ENCODE measurements at regions not wholly inside any gene's neighbourhood (a gene's known extent, or its start where the extent isn't known, plus 50 kb on each side); places are given as distances from the start of the nearest gene placed in this dataset.
"Not testable (repeated sequence)": the region's sequence is repeated elsewhere in the genome, so short reads cannot be mapped to it uniquely, and the experiment has no call there.

DNA sequence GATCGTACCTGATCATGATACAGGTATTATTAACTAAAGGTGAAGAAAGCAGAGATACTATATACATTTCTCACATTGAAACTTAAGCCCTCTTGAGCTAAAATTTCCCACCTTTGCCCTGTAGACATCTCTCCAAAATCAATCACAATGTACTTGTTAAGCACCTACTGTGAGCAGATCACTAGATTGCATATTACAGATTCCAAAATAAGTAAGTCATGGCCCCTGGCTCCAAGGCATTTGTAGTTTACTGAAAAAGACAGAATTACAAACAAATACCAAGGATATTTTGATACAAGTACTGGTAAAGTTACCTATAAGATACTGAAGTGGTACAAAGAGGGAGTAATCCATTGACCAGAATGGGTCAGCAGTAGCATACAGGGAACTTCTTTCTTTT is 455.3 kb downstream of the STK39 start:
- no peak for DNase-seq

DNA sequence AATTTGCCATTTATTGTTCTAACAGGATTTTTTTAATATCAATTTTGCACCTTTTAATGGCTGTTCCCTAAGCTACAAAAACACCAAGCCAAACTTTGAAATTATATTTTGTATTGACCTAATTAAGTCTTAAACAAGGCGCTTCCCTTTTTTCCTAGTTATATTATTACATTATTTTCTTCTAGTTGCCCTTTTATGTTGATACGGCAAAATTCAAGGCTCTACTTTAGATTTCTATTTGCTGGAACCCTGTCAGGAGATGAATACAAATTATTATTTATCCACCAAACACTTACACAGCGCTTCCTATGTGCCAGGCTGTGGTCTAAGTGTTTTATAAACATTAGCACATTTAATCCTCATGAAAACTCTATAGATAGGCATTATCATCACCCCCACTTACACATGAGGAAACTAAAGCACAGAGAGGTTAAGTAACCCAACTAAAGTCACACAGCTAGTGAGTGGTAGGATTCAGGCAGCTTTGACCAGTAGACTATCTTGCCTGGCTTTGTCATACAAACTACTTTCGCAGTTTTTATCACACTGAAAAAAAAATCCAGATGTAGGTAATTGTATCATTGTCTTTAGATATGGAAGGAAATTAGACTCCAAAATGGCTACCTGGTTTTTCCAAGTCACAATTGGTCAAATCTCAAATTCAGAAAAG is 456.5 kb downstream of the STK39 start:
- no peak for DNase-seq

DNA sequence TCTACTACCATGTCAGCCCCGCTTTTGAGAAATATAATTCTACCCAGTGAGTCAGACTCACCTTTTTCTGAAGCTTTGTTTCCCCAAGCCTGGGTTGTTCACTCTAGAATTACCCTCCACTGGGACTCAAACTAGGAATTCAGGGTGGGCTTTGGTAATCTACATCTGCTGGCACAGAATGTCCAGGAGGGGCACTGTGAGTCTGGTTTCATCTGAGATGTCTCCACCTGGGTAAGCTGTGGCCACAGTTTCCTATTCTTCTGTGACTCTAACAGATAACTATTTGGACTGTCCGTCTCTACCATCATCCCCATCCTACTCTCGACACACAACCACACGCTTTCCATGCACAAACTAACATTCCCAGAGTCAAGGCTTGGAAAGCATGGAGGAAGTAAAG is 457.2 kb downstream of the STK39 start:
- DNase-seq, result no peak

DNA sequence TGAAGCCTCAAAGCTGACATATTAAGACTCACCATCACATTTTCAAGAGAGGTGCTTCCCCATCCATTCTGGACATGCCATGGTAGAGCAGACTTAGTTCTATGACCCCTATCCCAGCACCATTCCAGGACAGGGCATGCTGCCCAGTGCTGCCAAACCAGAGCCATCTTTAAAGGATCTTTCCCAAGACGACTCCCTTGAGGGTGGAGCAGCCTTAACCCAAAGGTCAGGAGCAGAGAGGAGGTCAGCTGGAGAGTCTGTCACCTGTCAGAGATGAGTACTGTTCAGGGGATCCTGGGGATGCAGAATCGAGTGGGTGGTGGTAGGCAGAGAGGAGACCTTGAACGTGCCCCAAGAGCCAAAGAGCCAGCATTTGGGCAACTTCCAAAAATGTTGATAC is 459.8 kb downstream of the STK39 start:
- DNase-seq, result no peak

DNA sequence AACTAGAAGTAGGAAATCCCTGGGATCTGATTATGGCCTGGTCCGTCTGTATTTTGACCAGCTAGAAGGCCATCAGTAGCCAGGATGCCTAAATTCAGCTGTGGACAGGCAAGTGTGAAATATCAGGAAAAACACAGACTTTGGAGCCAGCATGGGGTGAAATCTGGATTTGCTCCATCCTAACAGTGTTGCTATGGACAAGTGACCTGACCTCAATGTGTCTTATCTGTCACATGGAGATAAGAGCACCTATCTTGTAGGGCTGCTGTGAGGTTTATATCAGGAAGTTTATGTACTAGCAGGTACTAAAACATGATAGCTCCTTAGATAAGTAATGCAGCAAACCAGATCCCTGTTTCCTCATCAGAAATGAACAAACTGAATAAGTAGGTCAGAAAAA is 460.4 kb downstream of the STK39 start:
- DNase-seq, result no peak

DNA sequence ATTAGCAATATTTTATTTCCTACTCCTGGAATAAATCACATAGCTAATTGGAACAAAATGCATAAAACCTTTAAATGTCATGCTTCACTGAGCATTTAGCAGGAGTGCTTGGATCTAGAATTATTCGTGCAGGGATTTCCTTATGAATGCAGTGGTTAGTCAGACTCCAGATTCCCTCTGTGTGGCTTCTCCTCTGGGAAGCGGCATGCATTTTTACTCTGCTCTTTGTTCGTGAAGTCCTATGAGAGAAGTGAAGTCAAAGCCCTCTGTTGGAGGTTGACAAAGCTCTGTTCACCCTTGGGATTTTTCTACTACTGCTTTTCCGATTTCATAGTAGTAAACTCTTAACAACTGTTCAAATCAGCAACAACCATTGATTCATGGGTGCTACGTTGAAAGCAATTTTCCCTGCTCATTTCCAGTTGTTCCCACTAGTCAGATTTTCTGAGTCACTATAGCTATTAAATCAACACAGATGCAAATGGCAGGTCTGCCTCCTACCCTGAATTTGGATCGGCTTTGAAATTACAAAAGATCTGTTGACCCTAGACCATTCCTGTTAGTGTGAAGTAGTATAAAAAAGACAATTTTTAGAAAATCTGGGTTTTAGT is 461.7 kb downstream of the STK39 start:
- no peak for DNase-seq

DNA sequence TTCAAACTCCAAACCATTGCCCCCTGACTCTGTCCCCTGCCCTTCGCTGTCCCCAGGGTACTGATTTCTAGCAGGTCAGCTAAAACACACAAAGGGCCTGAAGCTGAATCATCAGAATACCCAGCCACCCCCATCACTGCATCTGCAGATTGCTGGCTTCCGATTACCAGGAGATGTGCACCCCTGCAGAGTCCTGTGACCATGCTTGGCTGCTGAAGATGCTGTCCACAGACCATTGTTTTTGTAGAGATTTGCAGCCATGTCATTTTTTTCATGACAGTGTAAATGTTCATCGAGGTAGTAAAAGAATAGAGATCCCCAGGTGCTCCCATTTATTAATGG is 463.3 kb downstream of the STK39 start:
- DNase-seq, result no peak

DNA sequence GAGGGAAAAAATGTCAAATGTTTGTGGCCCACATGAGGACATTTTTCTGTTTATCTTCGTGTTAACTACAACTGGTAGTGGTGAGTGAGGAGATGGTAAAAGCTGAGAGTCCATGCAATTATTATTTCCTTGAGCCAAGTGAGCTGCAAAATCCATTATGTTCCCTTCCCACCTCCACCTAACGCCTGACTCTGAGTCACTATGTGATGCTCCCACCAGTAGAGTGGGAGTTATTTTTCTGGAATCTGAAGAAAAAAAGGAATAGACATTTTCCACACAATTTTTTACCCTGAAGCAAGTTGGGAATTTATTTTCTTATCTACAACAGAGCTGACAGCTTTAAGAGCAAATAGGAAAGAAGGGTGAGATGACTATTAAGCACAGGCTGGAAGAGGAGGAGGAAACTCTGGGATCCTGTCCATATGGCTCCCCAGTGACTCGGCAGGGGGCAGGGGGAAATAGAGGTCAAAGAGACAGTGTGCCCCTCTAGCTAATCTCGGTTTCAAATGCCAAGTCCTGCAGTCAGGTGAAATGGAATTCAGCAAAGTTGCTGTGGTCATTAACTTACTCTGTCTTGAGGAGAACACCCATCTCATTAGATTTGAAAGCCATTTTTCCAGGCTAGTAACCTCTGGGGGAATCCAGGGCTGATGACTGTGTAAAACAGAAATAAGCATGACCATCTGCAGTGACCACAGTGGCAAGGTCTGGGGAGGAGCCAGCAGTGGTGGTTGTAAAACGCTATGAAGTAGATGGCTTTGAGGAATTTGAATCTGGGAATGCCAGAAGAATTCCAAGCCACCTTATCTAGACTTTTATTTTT is 463.9 kb downstream of the STK39 start:
- no peak for DNase-seq

DNA sequence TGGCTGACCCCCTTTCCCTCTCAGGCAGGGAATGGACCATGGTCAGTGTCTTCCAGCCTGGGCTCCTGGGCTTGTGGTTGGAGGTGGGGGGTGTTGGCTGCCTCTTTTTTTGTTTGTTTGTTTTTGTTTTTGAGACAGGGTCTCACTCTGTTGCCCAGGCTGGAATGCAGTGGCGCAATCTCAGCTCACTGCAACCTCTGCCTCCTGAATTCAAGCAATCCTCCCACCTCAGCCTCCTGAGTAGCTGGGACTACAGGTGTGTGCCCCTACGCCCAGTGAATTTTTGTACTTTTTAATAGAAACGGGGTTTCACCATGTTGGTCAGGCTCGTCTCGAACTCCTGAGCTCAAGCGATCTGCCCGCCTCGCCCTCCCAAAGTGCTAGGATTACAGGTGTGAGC is 465.8 kb downstream of the STK39 start:
- DNase-seq, result not testable (repeated sequence)

DNA sequence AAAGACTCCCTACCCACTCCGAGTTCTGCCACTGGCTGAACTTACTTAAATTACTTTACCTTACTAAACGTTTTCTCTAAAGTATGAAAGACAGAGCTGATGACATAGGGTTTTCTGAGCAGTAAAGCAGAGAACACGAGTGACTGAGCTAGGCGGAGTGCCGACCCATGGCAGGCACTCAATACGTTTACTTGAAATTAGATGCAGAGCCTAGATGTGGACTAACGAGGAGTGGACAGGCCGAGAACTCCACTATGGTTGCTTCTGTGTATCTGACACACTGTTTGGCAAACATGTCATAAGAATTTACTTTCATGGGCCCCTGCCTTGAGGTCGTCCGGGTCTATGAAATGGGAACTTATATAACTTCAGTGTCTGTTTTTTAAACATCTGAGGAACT is 471.0 kb downstream of the STK39 start:
- DNase-seq, result no peak

DNA sequence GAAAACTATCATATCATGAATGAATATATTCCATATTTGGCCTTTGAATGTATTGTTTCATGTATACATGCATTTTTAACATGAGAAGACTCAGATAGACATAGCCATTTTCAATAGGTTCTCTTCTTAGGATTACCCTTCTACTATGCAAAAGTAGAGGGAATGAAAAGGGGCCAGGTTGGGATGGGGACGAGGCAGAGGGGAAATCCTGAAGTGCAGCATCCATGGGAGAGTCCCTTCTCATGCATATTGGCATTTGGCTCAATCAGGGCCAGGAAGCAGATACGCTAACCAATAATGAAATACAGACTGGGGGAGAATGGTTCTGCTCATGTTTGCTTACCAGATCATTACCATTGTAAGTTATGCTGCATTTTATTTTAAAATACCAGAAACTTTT is 475.8 kb downstream of the STK39 start:
- no peak for DNase-seq

DNA sequence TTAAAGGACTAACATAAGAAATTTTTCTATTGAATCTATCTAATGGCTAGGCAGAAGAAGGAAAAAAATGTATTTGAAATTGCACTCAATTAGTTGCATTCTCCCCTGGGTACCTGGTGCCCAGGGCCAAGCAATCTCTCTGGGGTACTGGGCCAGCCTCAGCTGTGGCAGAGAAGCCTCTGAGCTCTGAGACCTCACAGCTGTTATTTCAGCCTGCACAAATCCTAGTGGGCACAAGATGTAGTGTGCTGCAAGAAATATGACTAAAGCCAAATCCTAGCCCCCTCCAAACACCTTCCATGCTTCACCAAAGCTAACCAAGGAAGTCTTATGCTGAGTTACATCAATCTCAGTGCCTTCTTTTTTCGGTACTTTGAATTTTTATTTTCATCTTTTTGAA is 478.4 kb downstream of the STK39 start:
- no peak for DNase-seq

DNA sequence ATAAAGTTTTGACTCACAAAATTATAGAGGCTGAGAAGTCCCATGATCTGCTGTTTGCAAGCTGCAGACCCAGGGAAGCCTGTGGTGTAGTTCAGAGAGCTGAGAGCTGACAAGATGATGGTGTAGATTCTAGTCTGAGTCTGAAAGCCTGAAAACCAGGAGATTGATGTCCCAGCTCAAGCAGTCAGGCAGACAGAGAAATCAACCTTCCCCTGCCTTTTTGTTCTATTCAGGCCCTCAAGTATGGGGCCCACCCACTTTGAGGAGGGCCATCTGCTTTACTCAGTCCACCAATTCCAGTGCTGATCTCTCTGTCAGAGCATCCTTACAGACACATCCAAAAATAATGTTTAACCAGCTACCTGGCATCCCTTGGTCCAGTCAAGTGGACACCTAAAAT is 479.6 kb downstream of the STK39 start:
- no peak for DNase-seq

DNA sequence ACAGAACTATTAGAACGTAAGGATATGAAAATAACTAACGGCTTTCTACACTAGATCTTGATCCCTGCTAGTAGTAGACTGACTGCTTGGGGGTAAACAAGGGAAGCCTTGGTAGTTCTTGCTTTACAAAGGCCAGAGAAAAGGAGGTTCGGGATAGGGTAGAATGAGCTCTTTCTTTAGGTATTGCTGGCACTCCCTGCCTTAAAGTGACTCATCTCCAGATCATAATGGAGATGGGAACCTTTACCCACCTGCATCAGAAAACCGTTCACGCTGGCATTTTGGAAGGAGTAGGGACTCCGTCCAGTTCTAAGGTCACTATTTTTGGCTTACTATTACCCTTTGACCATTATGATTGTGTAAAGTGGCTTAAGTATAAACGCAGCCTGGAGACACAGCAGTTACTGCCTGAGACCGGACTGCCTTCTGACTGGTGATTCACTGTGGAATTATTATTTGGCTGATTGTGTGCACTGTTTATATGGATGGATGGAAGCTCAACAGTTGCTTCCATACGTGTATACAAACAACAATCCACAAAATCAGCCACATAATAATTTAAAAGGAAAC is 482.5 kb downstream of the STK39 start:
- no peak for DNase-seq

DNA sequence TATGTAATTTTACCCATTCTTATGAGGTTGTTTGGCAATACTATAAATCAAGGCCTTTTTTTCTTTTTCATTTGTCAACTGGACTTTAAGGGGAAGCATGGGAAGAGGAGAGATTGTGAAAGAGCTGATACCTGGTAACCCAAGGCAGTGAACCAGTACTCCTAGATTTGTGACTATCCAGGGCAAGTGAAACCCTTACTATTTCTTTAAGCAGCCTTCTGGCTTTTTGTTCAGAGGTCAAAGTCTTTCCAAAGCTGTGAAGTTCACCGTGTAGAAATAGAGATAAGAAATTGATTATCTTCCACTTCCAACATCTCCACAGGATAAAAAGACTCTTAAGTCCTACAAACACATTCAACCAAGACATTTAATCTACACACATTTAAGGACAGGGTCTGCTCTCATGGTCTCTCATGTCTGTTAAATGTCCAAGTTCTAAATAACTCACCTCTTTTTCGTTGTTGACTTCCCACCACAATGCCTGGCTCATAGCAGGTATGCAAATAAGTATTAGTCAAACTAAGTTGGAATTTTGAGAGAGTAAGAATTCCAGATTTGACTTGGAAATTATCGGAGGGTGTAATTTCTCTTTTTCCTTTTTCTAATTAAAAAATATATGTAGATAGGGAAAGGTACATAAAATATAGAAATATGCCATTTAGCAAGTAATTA is 485.8 kb downstream of the STK39 start:
- DNase-seq, result no peak

DNA sequence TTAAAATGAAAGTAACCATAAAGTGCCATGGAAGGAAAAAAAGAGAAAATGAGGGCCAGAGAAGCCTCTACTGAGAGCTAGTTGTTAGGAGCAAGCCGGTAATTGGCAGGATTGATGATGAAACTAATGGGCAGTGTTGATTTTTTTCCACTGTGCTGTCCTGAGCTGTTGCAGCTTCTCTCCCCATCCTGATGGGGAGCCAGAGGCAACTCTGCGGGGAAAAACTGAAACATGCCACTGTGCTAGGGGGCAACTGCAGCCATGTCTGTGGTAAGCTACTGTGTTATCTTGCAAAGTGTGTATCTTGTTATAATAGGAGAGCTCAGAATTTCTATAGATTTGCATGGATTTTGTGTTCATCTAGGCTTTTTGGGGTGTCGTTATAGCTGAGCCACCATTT is 487.9 kb downstream of the STK39 start:
- DNase-seq, result no peak

DNA sequence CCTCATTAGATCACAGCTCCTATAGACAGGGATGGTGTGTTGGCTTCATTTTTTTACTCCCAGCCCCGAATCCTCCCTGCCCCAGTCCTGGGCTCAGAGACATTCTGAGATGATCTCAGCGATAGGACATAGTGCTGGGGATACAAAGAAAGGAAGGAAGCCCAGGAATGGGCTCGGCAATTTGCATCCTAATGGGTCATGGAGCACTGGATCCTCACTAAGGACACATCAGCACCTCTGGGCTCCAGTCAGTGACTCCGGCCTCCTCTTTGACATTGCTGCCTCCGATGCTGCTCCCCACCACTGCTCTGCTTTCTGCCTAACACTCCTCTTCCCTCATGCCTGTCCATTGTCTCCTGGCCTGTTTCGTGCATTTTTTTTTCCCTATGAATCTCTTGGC is 489.1 kb downstream of the STK39 start:
- no peak for DNase-seq

DNA sequence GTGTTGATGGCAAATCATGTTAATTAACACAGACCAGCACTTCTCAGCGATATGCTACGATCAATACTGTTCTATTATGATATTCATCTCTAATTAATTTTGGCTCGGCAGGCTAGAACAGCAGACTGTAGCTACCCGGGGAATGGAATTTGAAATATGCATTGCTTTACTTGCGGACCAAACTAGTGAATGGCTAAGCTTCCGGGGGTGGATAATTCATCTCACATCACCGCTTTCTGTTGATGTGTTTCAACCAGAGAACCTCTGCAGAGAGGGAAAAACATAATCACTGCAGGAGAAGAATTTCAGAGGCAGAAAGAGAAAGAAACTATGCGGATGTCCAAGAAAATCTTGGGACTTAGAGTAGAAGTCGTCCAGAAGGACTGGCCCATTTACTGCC is 490.9 kb downstream of the STK39 start:
- no peak for DNase-seq

DNA sequence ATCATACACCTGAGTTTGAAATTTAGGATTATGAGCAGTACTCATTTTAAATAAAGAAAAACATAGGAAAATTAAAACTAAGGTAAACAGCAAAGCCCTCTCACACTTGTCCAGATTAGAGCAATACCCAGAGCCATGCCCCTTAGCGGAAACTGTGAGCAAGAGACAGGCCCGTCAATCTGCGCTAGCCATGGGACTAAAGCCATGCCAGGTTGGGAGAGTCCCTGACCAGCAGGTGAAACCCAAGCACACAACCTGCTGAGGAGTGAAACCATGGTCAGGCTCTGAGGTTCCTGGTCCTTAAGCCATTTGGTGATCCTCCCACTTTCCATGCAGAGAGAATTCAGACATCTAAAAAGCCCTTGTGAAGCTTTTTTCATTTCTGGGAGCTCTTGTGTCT is 494.3 kb downstream of the STK39 start:
- no peak for DNase-seq

DNA sequence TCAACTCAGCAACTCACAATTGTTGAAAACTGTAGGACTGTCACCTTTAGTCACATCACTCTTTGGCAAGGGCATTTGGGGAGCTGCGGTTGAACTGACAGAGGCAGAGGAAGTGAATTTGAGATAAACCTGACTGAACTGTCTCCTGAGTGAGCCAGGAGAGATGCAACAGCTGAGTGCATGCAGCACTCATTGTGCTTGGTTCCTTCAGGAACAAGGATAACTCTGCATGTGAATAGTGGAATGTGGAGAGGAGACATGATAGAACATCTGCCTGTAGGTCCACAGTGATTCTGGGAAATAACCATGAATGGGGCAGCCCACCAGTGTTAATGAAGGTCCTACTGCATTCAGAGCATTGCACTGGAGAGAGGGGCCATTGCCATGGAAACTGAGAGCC is 494.7 kb downstream of the STK39 start:
- no peak for DNase-seq

DNA sequence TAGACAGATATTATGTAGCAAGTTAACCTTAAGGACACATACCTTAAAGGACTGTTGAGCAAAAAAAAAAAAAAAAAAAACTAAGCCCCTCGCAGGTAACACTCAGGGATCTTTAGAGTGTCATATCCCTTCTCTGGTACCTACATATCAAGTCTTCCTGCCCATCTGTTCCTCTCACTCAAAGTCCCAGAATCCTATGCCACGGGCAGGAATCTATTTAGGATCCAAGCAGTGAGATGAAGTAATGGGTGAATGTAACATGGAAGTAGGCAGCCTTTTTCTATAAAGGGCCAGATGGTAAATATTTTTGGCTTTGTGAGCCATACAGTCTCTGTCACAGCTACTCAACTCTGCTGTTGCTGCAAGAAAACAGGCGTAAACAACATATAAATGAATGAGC is 496.7 kb downstream of the STK39 start:
- DNase-seq, result no peak

DNA sequence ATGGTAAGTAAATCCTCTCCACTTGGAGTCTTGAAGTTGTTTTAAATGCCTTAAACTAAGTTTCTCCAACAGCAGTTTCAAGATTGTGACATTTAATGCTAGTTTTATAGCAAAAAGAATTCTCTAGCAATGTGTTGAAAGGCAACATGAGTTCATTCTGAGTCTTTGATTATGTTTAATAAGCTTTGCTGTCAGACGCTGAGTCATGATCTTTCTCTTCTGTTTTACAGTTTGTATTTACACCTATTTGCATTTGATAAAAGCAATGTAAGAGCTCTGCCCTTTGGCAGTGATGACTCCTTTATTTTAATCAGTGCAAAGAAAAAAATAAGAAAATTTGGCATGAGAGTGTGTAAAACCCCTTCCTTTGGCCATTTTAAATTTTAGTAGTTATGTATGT is 497.7 kb downstream of the STK39 start:
- DNase-seq, result no peak

DNA sequence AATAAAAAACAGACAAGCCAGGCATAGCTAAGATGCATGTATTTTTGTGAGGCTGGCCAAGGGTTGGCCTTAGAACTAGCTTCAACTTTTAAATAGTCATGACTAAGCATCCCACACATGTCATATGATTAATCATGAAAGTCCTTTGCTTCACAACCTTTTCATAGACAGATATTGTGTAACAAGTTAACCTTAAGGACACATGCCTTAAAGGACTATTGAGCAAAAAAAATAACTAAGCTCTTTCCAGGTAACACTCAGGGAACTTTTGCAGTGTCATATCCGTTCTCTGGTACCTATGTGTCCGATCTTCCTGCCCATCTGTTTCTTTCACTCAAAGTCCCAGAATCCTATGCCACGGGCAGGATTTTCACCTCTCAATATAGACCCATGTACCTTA is 498.4 kb downstream of the STK39 start:
- peak in 2 of 4 experiments; percentile 40 to 41 for DNase-seq

Data from suppressor macrophage (primary cell).